CD4-positive, alpha-beta T cell (primary cell): ENCODE measurements at regions not wholly inside any gene's neighbourhood (a gene's known extent, or its start where the extent isn't known, plus 50 kb on each side); places are given as distances from the start of the nearest gene placed in this dataset.

Experiments used
- ATAC-seq: fragments of 200-7000 bp; cut with Tn5 transposase; one replicate; pipeline ENCODE4 v1.10.0; 2022; ENCODE audit warnings: mild to moderate bottlenecking; ENCODE audit not compliant: poor library complexity
- CTCF ChIA-PET: fragments of 350-600 bp; sonication (Branson Sonifier 250); formaldehyde crosslinking; loops from one replicate; lab custom pipeline; 2021; ENCODE audit warnings: antibody characterized with exemption, inconsistent platforms; lab: Charles Lee
- POLR2A ChIA-PET: fragments of 350-600 bp; sonication (Branson Sonifier 250); formaldehyde crosslinking; loops from one replicate; lab custom pipeline; 2021; ENCODE audit warnings: antibody characterized with exemption, inconsistent platforms; lab: Charles Lee
- DNase-seq, 14 experiments: peaks; one replicate each; pipeline ENCODE4 v3.0.0-alpha.2; 2013 to 2020; ENCODE audit warnings: mixed read lengths in 2 of 14
- H3K27ac ChIP-seq, 2 donors: one replicate each; pipeline versions ENCODE4 v1.5.1 to v1.7.0; 2013; ENCODE audit warnings: low read length in 2 of 2, low read depth in 1 of 2, mild to moderate bottlenecking in 1 of 2
- H3K27me3 ChIP-seq, 2 experiments: 1 replicate in 1 of 2; 2 replicates in 1 of 2; pipeline versions ENCODE4 v1.6.1 to v1.7.0; 2013; ENCODE audit warnings: low read length in 2 of 2, control low read depth in 1 of 2, mild to moderate bottlenecking in 1 of 2, moderate library complexity in 1 of 2; ENCODE audit not compliant: insufficient read depth in 2 of 2, control insufficient read depth in 1 of 2
- H3K36me3 ChIP-seq: one replicate; pipeline ENCODE4 v1.6.1; 2013; ENCODE audit warnings: low read length, control low read depth; ENCODE audit not compliant: insufficient read depth
- H3K4me1 ChIP-seq: one replicate; pipeline ENCODE4 v1.6.1; 2013; ENCODE audit warnings: low read length, control low read depth; ENCODE audit not compliant: insufficient read depth
- H3K4me3 ChIP-seq: one replicate; pipeline ENCODE4 v1.5.1; 2013; ENCODE audit warnings: mild to moderate bottlenecking, low read length, moderate library complexity
- H3K9me3 ChIP-seq, 2 experiments: 1 replicate in 1 of 2; 2 replicates in 1 of 2; pipeline versions ENCODE4 v1.6.1 to v1.7.0; 2013; ENCODE audit warnings: low read length in 2 of 2, mild to moderate bottlenecking in 2 of 2, control low read depth in 1 of 2, moderate library complexity in 1 of 2; ENCODE audit not compliant: control insufficient read depth in 1 of 2, insufficient read depth in 1 of 2
- H3K27ac Mint-ChIP-seq: one replicate; pipeline ENCODE4 v1.8.0; 2020; ENCODE audit warnings: mixed read lengths
- H3K27me3 Mint-ChIP-seq: one replicate; pipeline ENCODE4 v1.8.0; 2021; ENCODE audit warnings: mixed read lengths
- H3K36me3 Mint-ChIP-seq: one replicate; pipeline ENCODE4 v1.8.0; 2021; ENCODE audit warnings: low read depth, mixed read lengths
- H3K4me1 Mint-ChIP-seq: one replicate; pipeline ENCODE4 v1.8.0; 2021; ENCODE audit warnings: low read depth, mixed read lengths
- H3K4me3 Mint-ChIP-seq: one replicate; pipeline ENCODE4 v1.8.0; 2020; ENCODE audit warnings: mild to moderate bottlenecking, mixed read lengths
- H3K9me3 Mint-ChIP-seq: one replicate; pipeline ENCODE4 v1.8.0; 2020; ENCODE audit warnings: mixed read lengths
- CTCF ChIP-seq: fragments of 200-600 bp; IDR thresholded peaks from one replicate; pipeline ENCODE4 v1.8.0; 2022; ENCODE audit warnings: antibody characterized with exemption, mild to moderate bottlenecking
- intact Hi-C, 2 experiments: fragments of 100-400 bp; cut with DNase I in 1 of 2; cut with micrococcal nuclease in 1 of 2; formaldehyde crosslinking; loops; one replicate each; pipeline versions ENCODE4 v1.15.1 to v1.9.0; 2023 to 2025; cut with DNase I, micrococcal nuclease

- POLR2A ChIA-PET = no interaction called here
- Mint-ChIP-seq H3K4me1 (no peaks in the 10 kb centered on the region), H3K27me3 (no peaks in the 10 kb centered on the region), H3K9me3 (no peaks in the 10 kb centered on the region), H3K27ac (no peak overlapping the region), H3K4me3 (no peak overlapping the region), H3K36me3 (no peaks in the 10 kb centered on the region)
- no peaks in the 10 kb centered on the region for H3K27me3 ChIP-seq
- no peak for ATAC-seq
- TF ChIP-seq CTCF = no peak
- H3K36me3 ChIP-seq = no peaks in the 10 kb centered on the region
- DNase-seq = no peak
- CTCF ChIA-PET = no interaction called here
- no peak overlapping the region for H3K27ac ChIP-seq
- H3K4me3 ChIP-seq = no peak overlapping the region
- no peaks in the 10 kb centered on the region for H3K4me1 ChIP-seq
- no peaks in the 10 kb centered on the region for H3K9me3 ChIP-seq
- intact Hi-C loops = no loop called here
Measured at GRCh38 chr14:48849741-48850322, 736.3 kb downstream of the RPS29 start.

- no peaks in the 10 kb centered on the region for H3K9me3 ChIP-seq
- Mint-ChIP-seq H3K36me3 (no peaks in the 10 kb centered on the region), H3K4me1 (no peaks in the 10 kb centered on the region), H3K27ac (no peak overlapping the region), H3K4me3 (no peak overlapping the region), H3K27me3 (no peaks in the 10 kb centered on the region), H3K9me3 (no peaks in the 10 kb centered on the region)
- ChIA-PET POLR2A (no interaction called here), CTCF (no interaction called here)
- no peaks in the 10 kb centered on the region for H3K4me1 ChIP-seq
- intact Hi-C loops = no loop called here
- ATAC-seq (no peak), DNase-seq (no peak)
- H3K27me3 ChIP-seq = no peaks in the 10 kb centered on the region
- no peak overlapping the region for H3K4me3 ChIP-seq
- H3K36me3 ChIP-seq = no peaks in the 10 kb centered on the region
- H3K27ac ChIP-seq = no peak overlapping the region
- no peak for TF ChIP-seq CTCF
Measured at GRCh38 chr14:48842785-48843184, 743.4 kb downstream of the RPS29 start.

GRCh38 chr14:48826058-48826457 lies 760.1 kb downstream of the RPS29 start:
- H3K27ac Mint-ChIP-seq = no peak overlapping the region
- POLR2A ChIA-PET = no interaction called here

More at GRCh38 chr14:48826058-48826457, 760.1 kb downstream of the RPS29 start:
- intact Hi-C loops = no loop called here
- Histone ChIP-seq H3K9me3 (no peaks in the 10 kb centered on the region), H3K27me3 (no peaks in the 10 kb centered on the region), H3K4me1 (no peaks in the 10 kb centered on the region), H3K4me3 (no peak overlapping the region), H3K36me3 (no peaks in the 10 kb centered on the region), H3K27ac (no peak overlapping the region)
- CTCF ChIA-PET = interaction anchor here (0.6 kb wide), 1 partner anchor 557 kb away, joined by 3 read pairs; no protein-coding TSS in a partner anchor
- no peak for TF ChIP-seq CTCF
- H3K9me3 Mint-ChIP-seq = peaks cover 4% of the 10 kb centered on the region
- H3K36me3 Mint-ChIP-seq = no peaks in the 10 kb centered on the region
- H3K4me3 Mint-ChIP-seq = no peak overlapping the region
- no peak for ATAC-seq
- H3K4me1 Mint-ChIP-seq = no peaks in the 10 kb centered on the region
- no peaks in the 10 kb centered on the region for H3K27me3 Mint-ChIP-seq
- no peak for DNase-seq
